ENCODE measurements at regions not wholly inside any gene's neighbourhood (a gene's known extent, or its start where the extent isn't known, plus 50 kb on each side); places are given as distances from the start of the nearest gene placed in this dataset.

DNA sequence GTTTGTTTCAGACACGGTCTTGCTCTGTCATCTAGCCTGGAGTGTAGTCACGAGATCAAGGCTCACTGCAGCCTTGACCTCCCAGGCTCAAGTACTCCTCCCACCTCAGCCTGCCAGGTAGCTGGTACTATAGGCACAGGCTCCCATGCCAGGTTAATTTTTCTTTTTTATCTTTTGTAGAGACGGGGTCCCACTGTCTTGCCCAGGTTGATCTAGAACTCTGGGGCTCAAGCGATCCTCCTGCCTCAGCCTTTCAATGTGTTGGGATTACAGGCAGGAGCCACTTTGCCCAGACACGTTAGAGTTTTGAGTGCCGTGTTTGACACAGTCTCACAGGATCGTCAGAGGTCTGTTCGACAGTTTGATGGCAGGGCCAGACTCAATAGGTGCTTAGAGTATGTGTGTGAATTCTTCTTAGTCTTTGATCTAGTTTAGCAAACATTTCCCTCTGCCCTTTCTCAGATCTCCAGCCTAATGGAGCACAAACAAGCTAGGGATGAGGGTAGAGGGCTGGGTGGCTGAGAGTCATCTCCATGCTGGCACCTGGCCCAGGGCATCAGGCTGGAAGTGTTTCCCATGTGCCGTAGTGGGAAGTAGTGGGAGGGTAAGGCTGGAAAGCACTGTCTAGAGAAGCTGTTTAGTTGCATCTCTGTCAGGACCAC is 66.1 kb upstream of the DLG1 start (continued):
- TF ChIP-seq NR2F6 (IDR thresholded peaks at IDR 0.05) (peak; percentile 58), NR2F6 (CRISPR knock-in tag; IDR thresholded peaks at IDR 0.05) (peak; percentile 68), TAF15 (IDR thresholded peaks at IDR 0.05; ENCODE audit: low read depth, low read length, poor library complexity, severe bottlenecking) (no peak), ZNF20 (CRISPR knock-in tag; IDR thresholded peaks at IDR 0.05) (no peak), PTBP1 (IDR thresholded peaks at IDR 0.05; ENCODE audit: low read depth, low read length, poor library complexity, severe bottlenecking) (no peak), CEBPB (IDR thresholded peaks at IDR 0.05; ENCODE audit: borderline replicate concordance, low read depth, low read length) (no peak), ARHGAP35 (CRISPR knock-in tag; IDR thresholded peaks at IDR 0.05; ENCODE audit: borderline replicate concordance) (no peak), ZFX (CRISPR knock-in tag; IDR thresholded peaks at IDR 0.05; ENCODE audit: low read depth) (0 out of 2 replicates have a peak, but pooled peaks have one; percentile 14), AGO2 (optimal IDR thresholded peaks at IDR 0.05; ENCODE audit: low read depth, low read length) (no peak), GTF2F1 (IDR thresholded peaks at IDR 0.05; ENCODE audit: low read length) (no peak), TCF12 (IDR thresholded peaks at IDR 0.05) (no peak), TCF12 (CRISPR knock-in tag; IDR thresholded peaks at IDR 0.05) (no peak), SRF (IDR thresholded peaks at IDR 0.05; ENCODE audit: low read depth, low read length) (no peak)
- TF ChIP-seq, protein P1, sequence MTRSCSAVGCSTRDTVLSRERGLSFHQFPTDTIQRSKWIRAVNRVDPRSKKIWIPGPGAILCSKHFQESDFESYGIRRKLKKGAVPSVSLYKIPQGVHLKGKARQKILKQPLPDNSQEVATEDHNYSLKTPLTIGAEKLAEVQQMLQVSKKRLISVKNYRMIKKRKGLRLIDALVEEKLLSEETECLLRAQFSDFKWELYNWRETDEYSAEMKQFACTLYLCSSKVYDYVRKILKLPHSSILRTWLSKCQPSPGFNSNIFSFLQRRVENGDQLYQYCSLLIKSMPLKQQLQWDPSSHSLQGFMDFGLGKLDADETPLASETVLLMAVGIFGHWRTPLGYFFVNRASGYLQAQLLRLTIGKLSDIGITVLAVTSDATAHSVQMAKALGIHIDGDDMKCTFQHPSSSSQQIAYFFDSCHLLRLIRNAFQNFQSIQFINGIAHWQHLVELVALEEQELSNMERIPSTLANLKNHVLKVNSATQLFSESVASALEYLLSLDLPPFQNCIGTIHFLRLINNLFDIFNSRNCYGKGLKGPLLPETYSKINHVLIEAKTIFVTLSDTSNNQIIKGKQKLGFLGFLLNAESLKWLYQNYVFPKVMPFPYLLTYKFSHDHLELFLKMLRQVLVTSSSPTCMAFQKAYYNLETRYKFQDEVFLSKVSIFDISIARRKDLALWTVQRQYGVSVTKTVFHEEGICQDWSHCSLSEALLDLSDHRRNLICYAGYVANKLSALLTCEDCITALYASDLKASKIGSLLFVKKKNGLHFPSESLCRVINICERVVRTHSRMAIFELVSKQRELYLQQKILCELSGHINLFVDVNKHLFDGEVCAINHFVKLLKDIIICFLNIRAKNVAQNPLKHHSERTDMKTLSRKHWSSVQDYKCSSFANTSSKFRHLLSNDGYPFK (CRISPR knock-in tag; IDR thresholded peaks at IDR 0.05; ENCODE audit: borderline replicate concordance) = no peak
- TF ChIP-seq, protein P2, sequence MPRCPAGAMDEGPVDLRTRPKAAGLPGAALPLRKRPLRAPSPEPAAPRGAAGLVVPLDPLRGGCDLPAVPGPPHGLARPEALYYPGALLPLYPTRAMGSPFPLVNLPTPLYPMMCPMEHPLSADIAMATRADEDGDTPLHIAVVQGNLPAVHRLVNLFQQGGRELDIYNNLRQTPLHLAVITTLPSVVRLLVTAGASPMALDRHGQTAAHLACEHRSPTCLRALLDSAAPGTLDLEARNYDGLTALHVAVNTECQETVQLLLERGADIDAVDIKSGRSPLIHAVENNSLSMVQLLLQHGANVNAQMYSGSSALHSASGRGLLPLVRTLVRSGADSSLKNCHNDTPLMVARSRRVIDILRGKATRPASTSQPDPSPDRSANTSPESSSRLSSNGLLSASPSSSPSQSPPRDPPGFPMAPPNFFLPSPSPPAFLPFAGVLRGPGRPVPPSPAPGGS (CRISPR knock-in tag; IDR thresholded peaks at IDR 0.05) = no peak
- TF ChIP-seq, protein P3, sequence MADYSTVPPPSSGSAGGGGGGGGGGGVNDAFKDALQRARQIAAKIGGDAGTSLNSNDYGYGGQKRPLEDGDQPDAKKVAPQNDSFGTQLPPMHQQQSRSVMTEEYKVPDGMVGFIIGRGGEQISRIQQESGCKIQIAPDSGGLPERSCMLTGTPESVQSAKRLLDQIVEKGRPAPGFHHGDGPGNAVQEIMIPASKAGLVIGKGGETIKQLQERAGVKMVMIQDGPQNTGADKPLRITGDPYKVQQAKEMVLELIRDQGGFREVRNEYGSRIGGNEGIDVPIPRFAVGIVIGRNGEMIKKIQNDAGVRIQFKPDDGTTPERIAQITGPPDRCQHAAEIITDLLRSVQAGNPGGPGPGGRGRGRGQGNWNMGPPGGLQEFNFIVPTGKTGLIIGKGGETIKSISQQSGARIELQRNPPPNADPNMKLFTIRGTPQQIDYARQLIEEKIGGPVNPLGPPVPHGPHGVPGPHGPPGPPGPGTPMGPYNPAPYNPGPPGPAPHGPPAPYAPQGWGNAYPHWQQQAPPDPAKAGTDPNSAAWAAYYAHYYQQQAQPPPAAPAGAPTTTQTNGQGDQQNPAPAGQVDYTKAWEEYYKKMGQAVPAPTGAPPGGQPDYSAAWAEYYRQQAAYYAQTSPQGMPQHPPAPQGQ (CRISPR knock-in tag; IDR thresholded peaks at IDR 0.05; ENCODE audit: borderline replicate concordance) = no peak
- TF ChIP-seq, protein P4, sequence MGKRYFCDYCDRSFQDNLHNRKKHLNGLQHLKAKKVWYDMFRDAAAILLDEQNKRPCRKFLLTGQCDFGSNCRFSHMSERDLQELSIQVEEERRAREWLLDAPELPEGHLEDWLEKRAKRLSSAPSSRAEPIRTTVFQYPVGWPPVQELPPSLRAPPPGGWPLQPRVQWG (CRISPR knock-in tag; IDR thresholded peaks at IDR 0.05; ENCODE audit: borderline replicate concordance, low read depth) = no peak

Data from HepG2 (cell line).